GM20431 (cell line): ENCODE measurements at regions not wholly inside any gene's neighbourhood (a gene's known extent, or its start where the extent isn't known, plus 50 kb on each side); places are given as distances from the start of the nearest gene placed in this dataset.

Source experiments
- in situ Hi-C: fragments of 300-500 bp; cut with MseI, MboI; formaldehyde crosslinking; loops from one replicate; pipeline ENCODE4 v1.15.0; 2020; ENCODE audit warnings: low sequenced_read_pairs; ENCODE audit not compliant: unreplicated experiment

DNA sequence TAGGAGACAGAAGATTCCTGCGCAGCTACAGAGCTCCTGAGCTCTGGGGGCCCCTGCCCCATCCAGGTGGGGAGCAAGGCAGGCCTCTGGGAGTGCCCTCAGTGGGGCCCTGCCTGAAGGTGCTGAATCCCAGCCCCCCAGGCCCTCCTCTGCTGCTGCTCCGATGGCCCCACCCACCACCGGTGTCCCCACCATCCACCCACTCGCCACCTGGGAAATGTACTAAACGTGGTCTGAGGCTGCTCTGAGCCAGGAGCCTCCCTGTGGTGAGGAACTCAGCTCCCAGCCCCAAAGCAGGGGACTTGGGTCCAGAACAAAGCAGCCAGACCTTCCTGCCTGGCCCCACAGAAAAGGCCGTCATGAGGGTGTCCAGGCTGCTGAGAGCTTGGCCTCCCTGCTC is 289.4 kb downstream of the CTTN start:
- in situ Hi-C loops = no loop called here

DNA sequence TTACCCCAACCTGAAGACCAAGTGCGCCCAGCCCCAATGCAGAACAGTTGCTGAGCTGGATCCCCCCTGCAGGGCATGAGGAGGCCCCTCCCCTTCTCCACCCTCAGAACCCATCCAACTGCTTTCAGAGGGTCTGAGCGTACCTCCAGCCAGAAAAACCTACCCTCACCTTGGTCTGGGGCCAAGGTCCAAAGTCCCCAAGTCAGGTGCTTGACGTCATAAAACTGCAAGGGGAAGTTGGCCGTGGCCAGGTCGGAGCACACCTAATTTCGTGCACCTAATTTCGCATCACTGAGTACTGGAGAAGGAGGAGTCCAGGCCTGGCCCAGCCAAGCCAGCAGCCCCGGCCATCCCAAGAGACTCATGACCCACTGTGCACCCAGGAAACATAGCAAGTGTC is 289.8 kb downstream of the CTTN start:
- in situ Hi-C loops = no loop called here

DNA sequence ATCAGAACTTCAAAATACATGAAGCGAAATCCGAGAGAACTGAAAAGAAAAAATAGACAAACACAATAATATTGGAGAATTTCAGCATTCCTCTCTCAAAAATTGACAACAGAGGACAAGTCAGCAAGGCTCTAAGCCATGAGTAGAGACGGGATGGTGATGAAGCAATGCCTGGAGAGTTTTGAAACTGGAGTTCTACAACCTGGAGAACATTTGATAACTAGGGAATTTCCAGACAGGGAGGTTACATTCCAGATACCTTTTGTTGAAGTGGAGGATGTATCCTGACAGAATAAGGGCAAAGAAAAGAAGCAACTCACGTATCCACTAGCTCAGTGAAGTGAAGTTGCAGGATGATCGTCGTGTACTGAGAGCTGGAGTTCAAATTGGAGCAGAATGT is 291.4 kb downstream of the CTTN start:
- in situ Hi-C loops = no loop called here

DNA sequence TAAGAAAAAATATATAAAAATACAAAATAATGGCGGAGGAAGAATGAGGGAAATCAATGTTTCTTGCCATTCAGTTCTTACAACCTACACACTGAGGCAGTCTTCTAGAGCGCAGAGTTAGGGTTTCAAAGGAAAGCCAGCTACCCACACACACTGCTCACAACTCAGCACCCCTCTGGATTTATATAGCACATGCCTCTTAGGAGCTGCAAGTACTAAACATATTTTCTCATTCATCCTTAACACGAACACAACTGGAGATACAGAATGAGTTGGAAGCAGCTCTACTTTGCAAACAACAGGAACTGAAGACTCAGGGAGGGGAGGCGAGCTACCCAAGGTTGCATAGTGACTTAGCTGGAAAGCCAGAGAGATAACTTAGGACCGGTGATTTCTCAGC is 293.8 kb downstream of the CTTN start:
- in situ Hi-C loops = no loop called here

DNA sequence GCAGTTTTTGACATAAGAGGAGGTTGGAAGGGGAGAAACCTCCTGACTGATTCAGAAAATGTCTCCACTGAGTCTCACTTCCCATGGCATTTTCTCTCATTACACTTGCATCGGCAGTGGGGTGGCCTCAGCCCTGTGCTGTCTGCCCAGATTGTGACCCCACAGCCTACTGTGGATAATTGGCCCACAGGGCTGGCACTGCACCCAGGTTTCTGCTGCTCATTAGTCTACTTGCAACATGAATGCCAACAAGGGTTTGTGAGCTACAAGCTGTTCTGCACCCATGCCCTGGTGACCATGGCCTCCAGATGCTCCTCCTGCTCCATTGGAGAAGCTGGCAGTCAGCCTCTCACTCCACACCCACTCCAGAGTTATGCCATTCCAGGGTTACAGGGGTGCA is 296.0 kb downstream of the CTTN start:
- in situ Hi-C loops = no loop called here

DNA sequence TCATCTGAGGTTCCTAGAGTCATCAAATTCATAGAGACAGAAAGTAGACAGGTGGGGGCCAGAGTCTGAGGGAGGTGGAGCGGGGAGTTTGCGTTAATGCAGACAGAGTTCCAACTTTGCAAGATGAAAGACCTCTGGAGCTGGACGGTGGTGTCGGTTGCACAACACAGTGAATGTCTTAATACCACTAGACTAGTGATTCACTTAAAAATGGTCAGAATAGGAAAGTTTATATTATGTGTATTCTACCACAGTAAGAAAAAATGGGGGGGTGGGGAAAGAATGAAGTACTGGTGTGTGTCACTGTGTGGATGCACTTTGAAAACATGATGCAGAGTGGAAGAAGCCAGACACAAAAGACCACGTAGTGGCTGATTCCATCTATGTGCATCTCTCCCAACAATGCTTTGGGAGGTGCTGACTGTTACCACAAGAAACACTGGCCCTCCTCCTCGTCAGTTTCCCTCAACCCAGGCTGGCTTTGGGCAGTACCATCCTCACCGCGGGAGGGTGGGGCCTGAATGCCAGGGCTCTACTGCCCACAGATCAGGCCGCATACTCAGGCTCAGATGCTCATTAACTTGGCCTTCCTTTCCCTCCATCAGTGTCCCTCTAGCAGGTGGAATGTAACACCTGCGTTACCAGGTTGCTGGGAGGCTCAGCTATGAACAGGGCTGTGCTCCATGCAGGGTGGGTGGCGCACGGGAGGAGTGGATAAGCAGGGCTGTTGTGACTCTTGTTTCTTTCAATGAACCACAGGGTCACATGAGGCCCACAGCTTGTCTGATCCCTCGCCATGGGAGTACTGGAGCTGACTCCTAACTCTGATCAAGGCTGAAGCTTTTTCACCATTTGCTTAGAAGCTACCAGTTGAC is 297.0 kb downstream of the CTTN start:
- in situ Hi-C loops = no loop called here

DNA sequence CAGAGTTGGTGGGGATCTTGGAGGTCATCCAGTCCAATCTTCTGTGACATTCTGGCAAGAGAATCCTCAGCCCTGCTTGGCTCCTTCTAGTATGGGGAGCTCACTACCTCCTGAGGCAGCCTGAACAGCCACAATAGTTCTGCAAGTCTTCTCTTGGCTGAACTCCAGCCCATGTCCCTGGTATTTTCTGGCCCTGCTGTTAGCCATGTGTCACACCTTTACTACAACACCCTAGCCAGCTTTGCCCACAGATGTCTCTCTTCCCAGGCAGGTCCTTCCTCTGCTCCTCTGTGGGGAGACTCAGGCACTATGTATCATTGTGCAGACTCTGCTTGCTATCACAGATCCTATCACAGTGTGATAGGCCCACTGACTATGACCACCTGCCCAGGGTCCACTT is 297.7 kb downstream of the CTTN start:
- in situ Hi-C loops = no loop called here

DNA sequence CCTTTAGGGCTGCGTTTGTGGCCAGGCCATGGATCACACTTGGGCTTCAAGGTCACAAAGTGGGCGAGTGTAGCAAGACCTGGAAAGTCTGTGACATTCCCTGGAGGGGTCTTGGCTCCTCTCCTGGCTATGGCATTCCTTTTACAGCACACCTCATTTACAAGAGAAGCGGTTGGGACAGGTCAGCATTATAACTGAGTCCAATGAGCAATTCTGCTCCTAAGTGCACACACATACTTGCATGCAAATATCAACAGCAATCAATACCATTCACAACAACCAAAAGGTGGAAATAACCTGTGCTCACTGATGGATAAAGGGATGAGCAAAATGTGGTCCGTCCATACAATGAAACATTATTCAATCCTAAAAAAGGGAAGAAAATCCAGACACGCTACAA is 298.2 kb downstream of the CTTN start:
- in situ Hi-C loops = no loop called here

DNA sequence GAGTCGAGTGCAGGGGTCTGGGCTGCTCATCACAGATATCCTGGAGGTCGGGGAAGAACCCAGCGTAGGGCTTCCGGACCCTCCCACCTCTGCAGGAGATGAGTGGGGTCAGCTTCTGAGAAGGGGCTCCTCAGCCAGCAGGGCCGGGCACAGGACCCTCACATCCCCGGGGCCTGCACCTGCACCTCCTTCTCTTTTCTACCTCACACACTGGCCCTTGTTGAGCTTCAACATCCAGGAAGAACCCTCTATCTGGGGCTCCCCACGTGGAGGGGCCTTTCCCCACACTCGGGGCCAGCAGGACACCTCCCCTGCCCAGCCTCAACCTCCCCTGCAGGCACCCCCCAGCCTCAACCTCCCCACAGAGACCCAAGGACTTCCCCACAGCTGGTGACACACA is 299.4 kb downstream of the CTTN start:
- in situ Hi-C loops = no loop called here

DNA sequence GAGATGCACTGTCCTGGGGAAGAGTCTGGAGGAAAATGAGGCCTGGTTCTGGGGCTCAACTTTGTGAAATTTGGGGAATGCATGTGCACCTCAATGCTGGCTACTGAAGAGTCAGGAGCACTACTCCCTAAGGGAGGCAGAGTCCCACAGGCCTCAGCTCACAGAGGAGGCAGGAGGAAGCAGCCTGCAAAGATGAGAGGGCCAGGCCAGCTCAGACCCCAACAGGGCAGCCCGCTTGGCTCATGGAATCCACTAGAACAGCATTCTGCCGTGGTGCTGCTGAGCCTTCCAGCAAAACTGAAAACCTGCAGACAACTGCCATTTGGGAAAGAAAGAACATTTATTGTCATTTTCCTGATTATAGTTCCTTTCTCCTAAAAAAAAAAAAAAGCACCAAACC is 300.5 kb downstream of the CTTN start:
- in situ Hi-C loops = no loop called here

DNA sequence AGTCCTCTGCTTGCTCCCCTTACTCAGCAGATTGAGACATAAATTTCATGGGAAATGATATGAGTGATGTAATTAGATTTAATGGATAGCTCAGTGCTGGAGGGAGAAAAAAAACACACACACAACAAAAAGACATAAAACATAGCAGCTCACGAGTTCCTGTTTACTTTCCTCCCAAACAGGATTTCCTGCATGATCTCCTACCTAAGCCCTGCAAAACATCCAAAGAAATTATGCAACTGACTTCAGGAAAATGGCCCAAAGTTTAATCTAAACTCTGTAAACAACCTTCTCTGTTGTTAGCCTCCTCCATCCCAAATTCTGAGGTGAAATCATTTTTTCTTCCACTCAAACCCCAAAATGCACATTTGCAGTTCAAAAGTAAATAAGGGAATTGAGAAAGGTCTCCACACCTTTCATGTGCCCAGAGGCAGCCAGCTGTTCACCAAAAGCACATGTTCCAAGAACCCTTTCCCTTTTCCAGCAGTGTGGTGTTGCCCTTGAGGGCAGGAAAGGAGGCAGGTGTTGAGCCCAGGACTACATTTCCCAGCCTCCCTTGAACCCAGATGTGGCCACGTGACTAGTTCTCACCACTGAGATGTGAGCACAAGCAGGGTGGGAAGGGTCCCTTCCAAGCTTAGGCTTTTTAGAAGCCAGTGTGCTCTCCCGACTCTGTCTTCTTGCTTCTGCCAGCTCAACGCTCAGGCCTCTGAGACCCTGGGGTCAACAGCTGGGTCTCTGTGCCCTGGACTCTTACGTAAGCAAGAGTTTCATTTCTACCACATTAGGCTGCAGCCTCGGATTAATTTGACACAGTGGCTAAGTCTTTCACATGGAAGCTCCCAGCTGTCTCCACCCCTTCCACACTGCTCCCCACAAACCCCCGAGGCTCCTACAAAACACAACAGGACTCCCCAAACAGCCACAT is 301.2 kb downstream of the CTTN start:
- in situ Hi-C loops = no loop called here

DNA sequence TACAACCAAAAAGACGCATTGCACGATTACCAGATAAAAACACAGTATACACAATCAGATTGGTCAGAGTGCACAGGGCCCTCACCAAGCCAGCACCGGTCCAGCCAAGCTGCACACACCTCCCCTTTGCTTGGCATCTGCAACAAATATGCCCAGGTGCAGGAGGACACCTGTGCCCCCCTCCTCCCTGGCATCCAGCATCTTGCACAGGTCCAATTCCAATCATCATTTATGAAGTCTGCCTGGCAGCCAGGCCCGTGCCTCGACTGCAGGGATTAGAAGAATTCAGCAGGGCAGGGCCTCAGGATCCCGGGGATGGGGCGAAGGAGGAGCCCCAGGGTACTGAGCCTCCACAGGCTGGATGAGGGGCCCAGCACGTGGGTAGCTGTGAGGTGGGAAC is 302.1 kb downstream of the CTTN start:
- in situ Hi-C loops = no loop called here

DNA sequence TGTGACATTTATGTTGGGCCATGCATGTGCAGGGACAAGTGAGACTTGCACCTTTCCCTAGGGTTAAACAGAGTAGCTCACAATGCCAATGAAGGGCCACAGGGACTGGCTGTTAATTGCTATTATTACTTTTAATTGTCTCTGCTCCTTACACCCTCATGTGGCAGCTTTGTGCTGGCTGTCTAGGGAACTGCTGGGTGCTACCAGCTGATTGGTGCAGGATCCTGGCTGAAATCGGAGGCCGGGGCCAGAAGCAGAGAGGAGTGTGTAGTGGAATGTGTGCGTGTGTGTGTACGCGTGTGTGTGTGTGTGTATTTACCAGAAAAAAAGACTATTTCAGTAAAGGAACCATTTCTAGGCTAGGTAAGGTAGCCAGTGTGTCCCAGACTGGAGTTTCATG is 302.5 kb downstream of the CTTN start:
- in situ Hi-C loops = no loop called here

DNA sequence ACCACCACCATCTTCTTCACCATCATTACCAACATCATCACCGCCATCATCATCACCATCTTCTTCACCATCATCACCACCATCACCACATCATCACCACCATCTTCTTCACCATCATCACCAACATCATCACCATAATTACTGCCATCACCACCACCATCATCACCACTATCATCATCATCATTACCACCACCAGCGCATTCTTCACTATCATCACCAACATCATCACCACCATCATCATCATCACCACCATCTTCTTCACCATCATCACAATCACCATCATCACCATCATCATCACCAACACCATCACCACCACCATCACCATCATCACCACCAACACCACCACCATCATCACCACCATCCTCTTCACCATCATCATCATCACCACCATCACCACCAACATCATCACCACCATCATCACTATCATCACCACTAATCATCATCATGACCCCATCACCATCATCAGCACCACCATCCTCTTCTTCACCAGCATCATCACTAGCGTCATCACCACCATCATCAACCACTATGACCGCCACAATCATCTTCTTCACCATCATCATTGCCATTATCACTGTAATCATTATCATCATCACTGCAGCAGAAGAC is 303.8 kb downstream of the CTTN start:
- in situ Hi-C loops = no loop called here

DNA sequence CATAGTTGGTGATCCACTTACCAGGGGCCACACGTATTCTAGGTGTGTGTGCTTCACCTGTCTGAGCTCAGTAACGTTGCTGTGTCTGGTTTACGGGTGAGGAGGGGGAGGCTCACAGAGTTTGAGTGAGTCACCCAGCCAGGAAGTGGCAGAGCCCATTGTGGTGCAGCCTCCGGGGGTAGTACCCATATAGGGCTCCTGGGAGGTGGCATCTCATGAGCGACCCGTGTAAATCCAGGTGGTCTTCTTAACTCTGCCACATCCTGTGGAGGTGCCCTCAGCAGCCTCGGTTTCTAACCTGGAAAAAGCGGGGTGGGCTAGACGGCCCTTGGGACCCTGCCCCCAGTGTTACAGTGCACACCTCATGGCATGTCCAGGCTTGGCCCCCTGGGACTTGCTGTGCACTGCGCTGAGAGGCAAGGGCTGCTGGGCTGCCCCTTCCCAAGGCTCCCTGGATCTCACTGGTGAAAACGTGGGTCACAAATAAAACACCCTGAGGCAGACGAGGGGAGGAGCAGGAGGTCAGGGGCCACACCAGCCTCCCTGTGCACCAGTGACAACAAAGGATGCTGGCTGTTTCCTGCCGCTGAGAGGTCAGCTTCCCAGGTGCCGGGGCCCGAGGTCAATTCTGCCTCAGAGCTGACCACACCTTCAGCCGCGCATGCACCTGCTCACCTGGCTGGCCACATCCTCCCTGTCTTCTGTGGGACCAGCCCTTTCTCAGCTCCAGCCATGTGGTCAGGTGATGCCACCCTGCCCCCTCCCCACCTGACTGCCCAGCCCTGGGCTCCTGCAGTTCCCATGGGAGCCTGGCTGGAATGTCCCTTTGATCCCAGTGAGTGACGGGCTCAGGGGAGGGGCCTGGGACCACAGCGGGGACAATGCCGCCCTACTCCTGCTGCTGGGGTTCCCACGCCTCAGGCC is 305.1 kb downstream of the CTTN start:
- in situ Hi-C loops = no loop called here

DNA sequence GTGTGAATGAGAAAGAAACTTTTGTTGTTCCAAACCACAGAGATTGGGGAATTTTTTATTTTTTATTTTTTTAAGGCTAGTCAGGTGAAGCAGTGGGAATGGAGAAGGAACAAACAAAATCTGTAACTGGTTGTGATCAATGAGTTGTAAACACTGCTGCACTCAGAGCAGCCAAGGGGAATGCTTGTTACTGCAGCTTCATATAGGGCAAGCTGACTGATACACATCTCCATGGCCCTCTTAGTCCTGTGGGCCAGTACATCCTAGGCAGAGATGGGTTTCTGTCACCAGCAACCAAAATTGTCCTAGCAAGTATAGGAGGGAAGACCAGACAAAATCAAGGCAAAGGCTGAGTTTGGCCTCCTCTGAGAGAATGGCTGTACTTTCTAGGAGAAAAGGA is 306.8 kb downstream of the CTTN start:
- in situ Hi-C loops = no loop called here

DNA sequence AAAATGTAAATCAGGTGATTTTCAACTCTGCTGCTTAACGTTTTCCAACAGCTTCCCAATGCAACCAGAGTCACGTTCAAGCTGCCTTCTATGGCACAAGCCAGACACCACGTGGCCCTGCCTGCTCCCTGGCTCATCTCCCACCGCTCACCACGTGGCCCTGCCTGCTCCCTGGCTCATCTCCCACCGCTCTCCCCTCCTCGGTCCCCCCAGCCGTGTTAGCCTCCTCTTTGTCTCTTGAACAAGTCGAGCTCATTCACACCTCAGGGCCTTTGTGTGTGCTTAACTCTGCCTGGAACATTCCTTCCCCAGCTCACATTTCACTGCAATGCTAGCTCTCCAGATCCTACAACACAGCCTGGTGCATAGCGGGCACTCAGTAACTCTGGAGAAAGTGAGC is 307.6 kb downstream of the CTTN start:
- in situ Hi-C loops = no loop called here

DNA sequence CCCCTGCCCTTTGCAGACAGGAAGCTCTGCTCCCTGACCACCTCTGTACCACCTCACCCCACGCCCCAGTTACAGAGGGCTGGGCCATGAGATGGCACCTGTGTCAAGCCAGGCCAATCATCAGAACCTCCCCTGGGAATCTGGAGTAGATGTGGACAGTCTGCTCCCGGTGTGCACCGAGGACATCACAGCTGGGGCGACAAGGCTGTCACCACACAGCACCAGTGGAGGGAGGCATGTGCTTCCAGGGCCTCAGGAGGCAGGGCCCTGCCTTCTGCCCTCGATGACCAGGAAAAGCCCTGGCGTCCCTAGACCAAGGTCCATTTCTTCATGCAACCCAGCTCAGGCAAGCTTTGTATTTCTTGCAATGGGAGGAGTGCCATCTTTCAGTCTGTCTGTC is 309.5 kb downstream of the CTTN start:
- in situ Hi-C loops = no loop called here

DNA sequence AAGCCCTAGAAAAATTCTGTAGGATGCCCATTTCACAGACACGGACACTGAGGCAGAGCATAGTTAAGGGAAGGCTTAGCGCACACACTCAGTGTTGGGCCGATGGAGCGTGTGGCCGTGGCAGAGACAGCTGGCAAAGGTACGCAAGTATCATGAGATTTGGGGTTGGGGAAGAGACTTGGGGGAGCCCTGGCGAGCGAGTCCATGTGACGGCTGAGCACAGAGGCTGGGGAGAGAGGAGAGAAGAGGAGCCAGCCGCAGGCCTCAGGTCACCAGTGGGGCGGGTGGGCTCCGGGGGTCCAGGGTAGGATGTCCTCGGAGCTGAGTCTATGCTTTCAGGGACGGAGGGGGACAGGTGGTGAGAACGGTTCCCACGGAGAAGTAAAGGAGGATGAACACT is 311.3 kb downstream of the CTTN start:
- in situ Hi-C loops = no loop called here

DNA sequence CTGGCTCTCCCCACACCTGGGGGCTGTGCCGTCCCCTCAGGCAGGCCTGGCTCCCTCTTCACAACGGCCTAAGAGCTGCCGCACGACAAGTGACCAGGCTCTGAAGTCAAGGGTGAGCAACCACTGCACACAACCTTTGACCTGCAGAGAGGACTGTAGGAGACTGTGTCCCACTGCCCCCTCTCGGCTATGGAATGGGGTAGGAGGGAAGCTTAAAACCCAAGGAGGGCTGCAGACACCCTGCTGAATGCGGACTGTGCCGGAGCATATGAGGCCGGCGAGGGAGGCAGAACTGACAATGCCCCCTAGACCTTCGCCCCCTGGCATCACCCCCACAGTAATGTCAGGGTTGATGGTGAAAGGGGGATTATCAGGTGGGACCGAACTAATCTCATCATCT is 311.9 kb downstream of the CTTN start:
- in situ Hi-C loops = no loop called here
